ENCODE measurements at regions not wholly inside any gene's neighbourhood (a gene's known extent, or its start where the extent isn't known, plus 50 kb on each side); places are given as distances from the start of the nearest gene placed in this dataset.

GRCh38 chr13:105007166-105007808 is 1528.2 kb downstream of the EFNB2 start:
- Histone ChIP-seq H3K36me3 (ENCODE audit: control insufficient read depth, insufficient read depth, low read length) (no peaks in the 10 kb centered on the region), H2AFZ (ENCODE audit: low read length) (no peak overlapping the region), H3K9ac (ENCODE audit: insufficient read depth, low read length) (no peak overlapping the region), H3K9me3 (ENCODE audit: control insufficient read depth, insufficient read depth, low read depth, low read length) (no peaks in the 10 kb centered on the region), H3K27ac (ENCODE audit: insufficient read depth, low read length) (no peak overlapping the region), H3K4me3 (replicated peaks in 1 of 4; ENCODE audit: control extremely low read depth in 1 of 4, insufficient read depth in 1 of 4, low read depth in 3 of 4, low read length in 4 of 4) (no peak overlapping the region), H3K4me1 (ENCODE audit: control insufficient read depth, extremely low read depth, insufficient read depth, low read length) (no peaks in the 10 kb centered on the region), H4K20me1 (ENCODE audit: control insufficient read depth, extremely low read depth, insufficient read depth, low read length) (no peaks in the 10 kb centered on the region), H3K27me3 (ENCODE audit: control insufficient read depth, insufficient read depth, low read length) (no peaks in the 10 kb centered on the region), H3K4me2 (ENCODE audit: extremely low read depth, insufficient read depth, low read length) (no peak overlapping the region), H3K79me2 (ENCODE audit: control insufficient read depth, insufficient read depth, low read length) (no peaks in the 10 kb centered on the region)
- TF ChIP-seq, protein P1, sequence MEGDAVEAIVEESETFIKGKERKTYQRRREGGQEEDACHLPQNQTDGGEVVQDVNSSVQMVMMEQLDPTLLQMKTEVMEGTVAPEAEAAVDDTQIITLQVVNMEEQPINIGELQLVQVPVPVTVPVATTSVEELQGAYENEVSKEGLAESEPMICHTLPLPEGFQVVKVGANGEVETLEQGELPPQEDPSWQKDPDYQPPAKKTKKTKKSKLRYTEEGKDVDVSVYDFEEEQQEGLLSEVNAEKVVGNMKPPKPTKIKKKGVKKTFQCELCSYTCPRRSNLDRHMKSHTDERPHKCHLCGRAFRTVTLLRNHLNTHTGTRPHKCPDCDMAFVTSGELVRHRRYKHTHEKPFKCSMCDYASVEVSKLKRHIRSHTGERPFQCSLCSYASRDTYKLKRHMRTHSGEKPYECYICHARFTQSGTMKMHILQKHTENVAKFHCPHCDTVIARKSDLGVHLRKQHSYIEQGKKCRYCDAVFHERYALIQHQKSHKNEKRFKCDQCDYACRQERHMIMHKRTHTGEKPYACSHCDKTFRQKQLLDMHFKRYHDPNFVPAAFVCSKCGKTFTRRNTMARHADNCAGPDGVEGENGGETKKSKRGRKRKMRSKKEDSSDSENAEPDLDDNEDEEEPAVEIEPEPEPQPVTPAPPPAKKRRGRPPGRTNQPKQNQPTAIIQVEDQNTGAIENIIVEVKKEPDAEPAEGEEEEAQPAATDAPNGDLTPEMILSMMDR (conservative IDR thresholded peaks at IDR 0.05 in 1 of 2, IDR thresholded peaks at IDR 0.05 in 1 of 2; ENCODE audit: low read depth in 1 of 2, low read length in 2 of 2): no peak
- no peak for TF ChIP-seq EZH2 (IDR thresholded peaks at IDR 0.05; ENCODE audit: low read length, missing control alignments)
- DNase-seq (ENCODE audit: low read depth in 2 of 2): no peak

GRCh38 chr13:104996022-104996421 is 1539.4 kb downstream of the EFNB2 start:
- peak in 1 of 2 donors; percentile 2 for DNase-seq (ENCODE audit: low read depth in 2 of 2)

GRCh38 chr13:104993708-104994107 is 1541.8 kb downstream of the EFNB2 start:
- Histone ChIP-seq H3K9me3 (ENCODE audit: control insufficient read depth, insufficient read depth, low read depth, low read length) (no peaks in the 10 kb centered on the region), H3K4me1 (ENCODE audit: control insufficient read depth, extremely low read depth, insufficient read depth, low read length) (no peaks in the 10 kb centered on the region), H3K79me2 (ENCODE audit: control insufficient read depth, insufficient read depth, low read length) (no peaks in the 10 kb centered on the region), H3K4me3 (replicated peaks in 1 of 4; ENCODE audit: control extremely low read depth in 1 of 4, insufficient read depth in 1 of 4, low read depth in 3 of 4, low read length in 4 of 4) (no peak overlapping the region), H3K36me3 (ENCODE audit: control insufficient read depth, insufficient read depth, low read length) (no peaks in the 10 kb centered on the region), H4K20me1 (ENCODE audit: control insufficient read depth, extremely low read depth, insufficient read depth, low read length) (no peaks in the 10 kb centered on the region), H3K27ac (ENCODE audit: insufficient read depth, low read length) (no peak overlapping the region), H3K27me3 (ENCODE audit: control insufficient read depth, insufficient read depth, low read length) (no peaks in the 10 kb centered on the region), H2AFZ (ENCODE audit: low read length) (no peak overlapping the region), H3K9ac (ENCODE audit: insufficient read depth, low read length) (no peak overlapping the region), H3K4me2 (ENCODE audit: extremely low read depth, insufficient read depth, low read length) (no peak overlapping the region)
- TF ChIP-seq EZH2 (IDR thresholded peaks at IDR 0.05; ENCODE audit: low read length, missing control alignments): no peak
- TF ChIP-seq, protein P1 (conservative IDR thresholded peaks at IDR 0.05 in 1 of 2, IDR thresholded peaks at IDR 0.05 in 1 of 2; ENCODE audit: low read depth in 1 of 2, low read length in 2 of 2): no peak
- no peak for DNase-seq (ENCODE audit: low read depth in 2 of 2)

More at GRCh38 chr13:104996022-104996421, 1539.4 kb downstream of the EFNB2 start:
- Histone ChIP-seq H3K9me3 (ENCODE audit: control insufficient read depth, insufficient read depth, low read depth, low read length) (no peaks in the 10 kb centered on the region), H3K9ac (ENCODE audit: insufficient read depth, low read length) (no peak overlapping the region), H2AFZ (ENCODE audit: low read length) (no peak overlapping the region), H4K20me1 (ENCODE audit: control insufficient read depth, extremely low read depth, insufficient read depth, low read length) (no peaks in the 10 kb centered on the region), H3K4me1 (ENCODE audit: control insufficient read depth, extremely low read depth, insufficient read depth, low read length) (no peaks in the 10 kb centered on the region), H3K4me2 (ENCODE audit: extremely low read depth, insufficient read depth, low read length) (no peak overlapping the region), H3K4me3 (replicated peaks in 1 of 4; ENCODE audit: control extremely low read depth in 1 of 4, insufficient read depth in 1 of 4, low read depth in 3 of 4, low read length in 4 of 4) (no peak overlapping the region), H3K79me2 (ENCODE audit: control insufficient read depth, insufficient read depth, low read length) (no peaks in the 10 kb centered on the region), H3K36me3 (ENCODE audit: control insufficient read depth, insufficient read depth, low read length) (no peaks in the 10 kb centered on the region), H3K27me3 (ENCODE audit: control insufficient read depth, insufficient read depth, low read length) (no peaks in the 10 kb centered on the region), H3K27ac (ENCODE audit: insufficient read depth, low read length) (no peak overlapping the region)
- TF ChIP-seq, protein P1 (conservative IDR thresholded peaks at IDR 0.05 in 1 of 2, IDR thresholded peaks at IDR 0.05 in 1 of 2; ENCODE audit: low read depth in 1 of 2, low read length in 2 of 2): no peak
- no peak for TF ChIP-seq EZH2 (IDR thresholded peaks at IDR 0.05; ENCODE audit: low read length, missing control alignments)
